ENCODE measurements at regions not wholly inside any gene's neighbourhood (a gene's known extent, or its start where the extent isn't known, plus 50 kb on each side); places are given as distances from the start of the nearest gene placed in this dataset.
A peak's percentile ranks its signal among the peaks of the same experiment; 100 is the strongest.
"Not testable (repeated sequence)": the region's sequence is repeated elsewhere in the genome, so short reads cannot be mapped to it uniquely, and the experiment has no call there.

DNA sequence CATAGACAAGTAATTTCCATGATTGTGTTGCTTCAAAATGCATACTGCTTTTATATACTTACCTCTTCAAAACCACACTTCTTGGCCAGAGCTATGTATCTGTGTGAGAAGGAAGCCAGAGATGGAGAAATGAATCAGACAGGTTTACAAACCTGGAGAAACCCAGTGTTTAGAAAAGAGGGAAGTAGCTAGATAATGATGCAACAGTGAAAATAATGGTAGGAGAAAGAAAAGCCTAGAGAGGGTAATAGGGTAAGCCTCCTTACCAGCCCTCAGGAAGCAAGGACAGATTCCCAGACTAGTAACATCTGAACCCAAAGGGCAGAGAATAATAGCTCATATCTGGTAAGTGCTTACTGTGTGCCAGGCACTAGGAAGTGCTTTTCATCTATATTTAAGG is 250.3 kb upstream of the CDH11 start:
- H3K36me3 Mint-ChIP-seq (ENCODE audit: low read depth), result no peaks in the 10 kb centered on the region
- H3K27ac Mint-ChIP-seq, result no peak overlapping the region
- no peak overlapping the region for H3K27ac ChIP-seq (ENCODE audit: low read depth, low read length)
- peaks cover 6% of the 10 kb centered on the region for H3K9me3 Mint-ChIP-seq
- no peaks in the 10 kb centered on the region for H3K27me3 ChIP-seq (ENCODE audit: control insufficient read depth, insufficient read depth, low read length, poor library complexity, severe bottlenecking)
- DNase-seq, result no peak
- H3K4me1 ChIP-seq (ENCODE audit: control insufficient read depth, insufficient read depth, low read length), result peaks cover 4% of the 10 kb centered on the region
- no peak overlapping the region for H3K4me3 ChIP-seq (ENCODE audit: low read length)
- peaks cover 11% of the 10 kb centered on the region for H3K4me1 Mint-ChIP-seq
- no peaks in the 10 kb centered on the region for H3K9me3 ChIP-seq (ENCODE audit: control insufficient read depth, low read length)
- no peak overlapping the region for H3K4me3 Mint-ChIP-seq
- no peaks in the 10 kb centered on the region for H3K36me3 ChIP-seq (ENCODE audit: control insufficient read depth, insufficient read depth, low read length)
- TF ChIP-seq, protein P1, sequence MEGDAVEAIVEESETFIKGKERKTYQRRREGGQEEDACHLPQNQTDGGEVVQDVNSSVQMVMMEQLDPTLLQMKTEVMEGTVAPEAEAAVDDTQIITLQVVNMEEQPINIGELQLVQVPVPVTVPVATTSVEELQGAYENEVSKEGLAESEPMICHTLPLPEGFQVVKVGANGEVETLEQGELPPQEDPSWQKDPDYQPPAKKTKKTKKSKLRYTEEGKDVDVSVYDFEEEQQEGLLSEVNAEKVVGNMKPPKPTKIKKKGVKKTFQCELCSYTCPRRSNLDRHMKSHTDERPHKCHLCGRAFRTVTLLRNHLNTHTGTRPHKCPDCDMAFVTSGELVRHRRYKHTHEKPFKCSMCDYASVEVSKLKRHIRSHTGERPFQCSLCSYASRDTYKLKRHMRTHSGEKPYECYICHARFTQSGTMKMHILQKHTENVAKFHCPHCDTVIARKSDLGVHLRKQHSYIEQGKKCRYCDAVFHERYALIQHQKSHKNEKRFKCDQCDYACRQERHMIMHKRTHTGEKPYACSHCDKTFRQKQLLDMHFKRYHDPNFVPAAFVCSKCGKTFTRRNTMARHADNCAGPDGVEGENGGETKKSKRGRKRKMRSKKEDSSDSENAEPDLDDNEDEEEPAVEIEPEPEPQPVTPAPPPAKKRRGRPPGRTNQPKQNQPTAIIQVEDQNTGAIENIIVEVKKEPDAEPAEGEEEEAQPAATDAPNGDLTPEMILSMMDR (conservative IDR thresholded peaks at IDR 0.05), result no peak
- H3K9ac ChIP-seq (ENCODE audit: extremely low read depth, low read length, poor library complexity, severe bottlenecking), result no peak overlapping the region
- no peaks in the 10 kb centered on the region for H3K27me3 Mint-ChIP-seq (ENCODE audit: insufficient read depth)

DNA sequence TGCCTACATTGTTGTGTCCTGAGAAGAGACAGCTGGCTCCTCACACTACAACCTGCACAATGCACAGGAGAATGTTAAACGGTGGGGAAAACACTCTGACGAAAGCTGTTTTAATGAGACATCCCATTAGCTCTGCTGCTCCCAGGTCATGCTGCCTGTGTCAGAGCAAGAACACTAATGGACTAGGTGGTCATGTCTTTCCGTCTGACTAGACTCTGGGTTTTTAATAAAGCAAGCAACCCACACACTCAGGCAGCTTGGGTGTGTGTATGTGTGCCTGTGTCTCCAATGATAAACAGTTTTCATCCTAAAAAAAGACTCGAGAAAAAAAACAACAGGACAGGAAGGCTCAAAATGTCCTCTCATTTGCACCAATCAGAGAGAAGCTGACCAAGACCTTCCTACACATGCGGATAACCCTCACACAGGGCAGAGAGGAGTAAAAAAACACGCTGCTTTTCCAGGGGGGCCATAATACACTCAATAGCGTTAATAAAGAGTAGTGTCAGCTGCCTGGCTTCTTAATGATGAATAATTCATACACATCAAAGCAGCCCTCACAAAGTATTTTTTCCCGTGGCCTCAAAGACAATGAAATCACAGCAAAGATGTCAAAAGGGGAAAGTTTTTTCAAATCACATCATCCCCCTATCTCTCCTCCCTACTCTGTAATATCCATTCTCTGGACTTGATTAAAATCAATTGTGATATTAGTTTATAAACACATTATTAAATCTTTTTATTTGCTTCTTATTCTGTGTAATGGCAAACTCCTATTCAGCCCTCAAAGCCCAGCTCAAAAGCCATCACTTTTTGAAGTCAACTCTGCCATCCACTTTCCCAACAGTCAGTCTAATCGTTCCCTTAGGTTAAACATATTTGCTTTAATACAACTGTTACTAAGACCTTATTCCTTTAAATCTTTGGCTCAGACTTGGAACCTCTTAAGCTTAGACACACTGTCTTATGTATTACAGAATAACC is 244.2 kb upstream of the CDH11 start:
- Mint-ChIP-seq H3K4me3 (no peak overlapping the region), H3K9me3 (peaks cover 6% of the 10 kb centered on the region), H3K27ac (no peak overlapping the region), H3K27me3 (ENCODE audit: insufficient read depth) (no peaks in the 10 kb centered on the region), H3K36me3 (ENCODE audit: low read depth) (no peaks in the 10 kb centered on the region), H3K4me1 (no peaks in the 10 kb centered on the region)
- DNase-seq, result no peak
- Histone ChIP-seq H3K9me3 (ENCODE audit: control insufficient read depth, low read length) (no peaks in the 10 kb centered on the region), H3K27ac (ENCODE audit: low read depth, low read length) (peak overlapping the region; percentile 22), H3K27me3 (ENCODE audit: control insufficient read depth, insufficient read depth, low read length, poor library complexity, severe bottlenecking) (no peaks in the 10 kb centered on the region), H3K9ac (ENCODE audit: extremely low read depth, low read length, poor library complexity, severe bottlenecking) (no peak overlapping the region), H3K4me1 (ENCODE audit: control insufficient read depth, insufficient read depth, low read length) (no peaks in the 10 kb centered on the region), H3K4me3 (ENCODE audit: low read length) (no peak overlapping the region), H3K36me3 (ENCODE audit: control insufficient read depth, insufficient read depth, low read length) (no peaks in the 10 kb centered on the region)
- WGBS, 2 experiments (ENCODE audit: insufficient coverage in 1 of 2, insufficient read length in 1 of 2), result 84 to 94% methylated on average over 4 to 9 of the region's 9 CpGs
- TF ChIP-seq, protein P1 (conservative IDR thresholded peaks at IDR 0.05), result no peak

DNA sequence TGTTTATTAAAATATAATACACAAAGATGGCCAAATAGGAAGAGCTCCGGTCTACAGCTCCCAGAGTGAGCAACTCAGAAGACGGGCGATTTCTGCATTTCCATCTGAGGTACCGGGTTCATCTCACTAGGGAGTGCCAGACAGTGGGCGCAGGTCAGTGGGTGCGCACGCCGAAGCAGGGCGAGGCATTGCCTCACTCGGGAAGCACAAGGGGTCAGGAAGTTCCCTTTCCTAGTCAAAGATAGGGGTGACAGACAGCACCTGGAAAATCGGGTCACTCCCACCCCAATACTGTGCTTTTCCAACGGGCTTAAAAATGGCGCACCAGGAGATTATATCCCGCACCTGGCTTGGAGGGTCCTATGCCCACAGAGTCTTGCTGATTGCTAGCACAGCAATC is 234.9 kb upstream of the CDH11 start:
- not testable (repeated sequence) for H3K9me3 ChIP-seq (ENCODE audit: control insufficient read depth, low read length); H3K4me3 Mint-ChIP-seq; H3K4me1 Mint-ChIP-seq; H3K36me3 ChIP-seq (ENCODE audit: control insufficient read depth, insufficient read depth, low read length); H3K27me3 ChIP-seq (ENCODE audit: control insufficient read depth, insufficient read depth, low read length, poor library complexity, severe bottlenecking); H3K4me1 ChIP-seq (ENCODE audit: control insufficient read depth, insufficient read depth, low read length); H3K27ac ChIP-seq (ENCODE audit: low read depth, low read length); H3K4me3 ChIP-seq (ENCODE audit: low read length); DNase-seq; H3K27ac Mint-ChIP-seq; H3K27me3 Mint-ChIP-seq (ENCODE audit: insufficient read depth); H3K9ac ChIP-seq (ENCODE audit: extremely low read depth, low read length, poor library complexity, severe bottlenecking); H3K36me3 Mint-ChIP-seq (ENCODE audit: low read depth)
- WGBS, 2 experiments (ENCODE audit: insufficient coverage in 1 of 2, insufficient read length in 1 of 2), result 92 to 94% methylated on average over 9 to 14 of the region's 14 CpGs
- H3K9me3 Mint-ChIP-seq, result peaks cover 28% of the 10 kb centered on the region

Measured in endodermal cell (in vitro differentiated cells).